ENCODE measurements at regions not wholly inside any gene's neighbourhood (a gene's known extent, or its start where the extent isn't known, plus 50 kb on each side); places are given as distances from the start of the nearest gene placed in this dataset.

DNA sequence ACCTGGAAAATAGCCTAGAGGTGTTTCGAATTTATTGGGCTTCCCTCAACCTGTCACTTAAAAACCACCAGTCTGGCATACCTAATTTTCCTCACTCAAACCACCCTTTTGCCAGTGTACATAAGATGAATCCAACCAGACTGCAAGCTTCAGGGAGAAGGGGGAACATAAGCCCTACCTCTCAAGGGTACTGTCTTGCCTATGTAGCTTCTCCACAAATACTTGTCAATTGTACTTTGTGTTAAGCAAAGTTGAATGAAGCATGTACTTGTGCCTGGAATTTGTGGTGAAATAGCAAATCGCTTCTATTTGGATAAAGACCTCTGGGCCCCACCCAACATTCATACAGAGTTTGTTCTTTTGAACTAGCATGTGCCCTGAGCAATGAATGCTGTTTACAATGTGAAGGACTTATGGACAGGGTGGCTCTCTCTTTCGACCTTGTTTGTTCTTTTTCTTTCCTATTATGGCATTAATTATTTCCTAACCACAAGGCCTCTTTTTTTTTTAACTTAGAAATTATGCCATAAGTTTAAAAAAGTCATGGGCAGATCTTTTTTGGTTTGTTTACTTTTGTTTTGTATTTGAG, 580.2 kb downstream of the EBF1 start:
- no peaks in the 10 kb centered on the region for H3K9me3 ChIP-seq (ENCODE audit: control insufficient read depth, low read length)
- H3K36me3 ChIP-seq (ENCODE audit: control insufficient read depth, insufficient read depth, low read length) = no peaks in the 10 kb centered on the region
- TF ChIP-seq, protein P1, sequence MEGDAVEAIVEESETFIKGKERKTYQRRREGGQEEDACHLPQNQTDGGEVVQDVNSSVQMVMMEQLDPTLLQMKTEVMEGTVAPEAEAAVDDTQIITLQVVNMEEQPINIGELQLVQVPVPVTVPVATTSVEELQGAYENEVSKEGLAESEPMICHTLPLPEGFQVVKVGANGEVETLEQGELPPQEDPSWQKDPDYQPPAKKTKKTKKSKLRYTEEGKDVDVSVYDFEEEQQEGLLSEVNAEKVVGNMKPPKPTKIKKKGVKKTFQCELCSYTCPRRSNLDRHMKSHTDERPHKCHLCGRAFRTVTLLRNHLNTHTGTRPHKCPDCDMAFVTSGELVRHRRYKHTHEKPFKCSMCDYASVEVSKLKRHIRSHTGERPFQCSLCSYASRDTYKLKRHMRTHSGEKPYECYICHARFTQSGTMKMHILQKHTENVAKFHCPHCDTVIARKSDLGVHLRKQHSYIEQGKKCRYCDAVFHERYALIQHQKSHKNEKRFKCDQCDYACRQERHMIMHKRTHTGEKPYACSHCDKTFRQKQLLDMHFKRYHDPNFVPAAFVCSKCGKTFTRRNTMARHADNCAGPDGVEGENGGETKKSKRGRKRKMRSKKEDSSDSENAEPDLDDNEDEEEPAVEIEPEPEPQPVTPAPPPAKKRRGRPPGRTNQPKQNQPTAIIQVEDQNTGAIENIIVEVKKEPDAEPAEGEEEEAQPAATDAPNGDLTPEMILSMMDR (conservative IDR thresholded peaks at IDR 0.05) = no peak
- H3K9ac ChIP-seq (ENCODE audit: extremely low read depth, low read length, poor library complexity, severe bottlenecking) = no peak overlapping the region
- 82% methylated on average over 3 of the region's 3 CpGs; no CpG with 5 or more reads in 1 of the 2 experiments for WGBS, 2 experiments (ENCODE audit: insufficient coverage in 1 of 2, insufficient read length in 1 of 2)
- no peaks in the 10 kb centered on the region for H3K9me3 Mint-ChIP-seq
- no peak overlapping the region for H3K4me3 ChIP-seq (ENCODE audit: low read length)
- H3K27ac Mint-ChIP-seq = no peak overlapping the region
- DNase-seq = no peak
- H3K4me1 ChIP-seq (ENCODE audit: control insufficient read depth, insufficient read depth, low read length) = peaks cover 8% of the 10 kb centered on the region
- no peaks in the 10 kb centered on the region for H3K27me3 Mint-ChIP-seq (ENCODE audit: insufficient read depth)
- no peak overlapping the region for H3K27ac ChIP-seq (ENCODE audit: low read depth, low read length)
- peaks cover 11% of the 10 kb centered on the region for H3K4me1 Mint-ChIP-seq
- H3K4me3 Mint-ChIP-seq = no peak overlapping the region
- no peaks in the 10 kb centered on the region for H3K36me3 Mint-ChIP-seq (ENCODE audit: low read depth)
- no peaks in the 10 kb centered on the region for H3K27me3 ChIP-seq (ENCODE audit: control insufficient read depth, insufficient read depth, low read length, poor library complexity, severe bottlenecking)

GRCh38 chr5:158516521-158516920, 583.2 kb downstream of the EBF1 start:
- Mint-ChIP-seq H3K27ac (no peak overlapping the region), H3K27me3 (ENCODE audit: insufficient read depth) (no peaks in the 10 kb centered on the region), H3K9me3 (no peaks in the 10 kb centered on the region), H3K36me3 (ENCODE audit: low read depth) (no peaks in the 10 kb centered on the region), H3K4me1 (peaks cover 11% of the 10 kb centered on the region), H3K4me3 (no peak overlapping the region)
- H3K4me3 ChIP-seq (ENCODE audit: low read length) = no peak overlapping the region
- 95% methylated on average over 2 of the region's 2 CpGs; no CpG with 5 or more reads in 1 of the 2 experiments for WGBS, 2 experiments (ENCODE audit: insufficient coverage in 1 of 2, insufficient read length in 1 of 2)
- H3K4me1 ChIP-seq (ENCODE audit: control insufficient read depth, insufficient read depth, low read length) = peaks cover 8% of the 10 kb centered on the region
- no peak for DNase-seq
- TF ChIP-seq, protein P1 (conservative IDR thresholded peaks at IDR 0.05) = no peak
- H3K9me3 ChIP-seq (ENCODE audit: control insufficient read depth, low read length) = no peaks in the 10 kb centered on the region
- no peaks in the 10 kb centered on the region for H3K36me3 ChIP-seq (ENCODE audit: control insufficient read depth, insufficient read depth, low read length)
- H3K27me3 ChIP-seq (ENCODE audit: control insufficient read depth, insufficient read depth, low read length, poor library complexity, severe bottlenecking) = no peaks in the 10 kb centered on the region
- H3K9ac ChIP-seq (ENCODE audit: extremely low read depth, low read length, poor library complexity, severe bottlenecking) = no peak overlapping the region
- no peak overlapping the region for H3K27ac ChIP-seq (ENCODE audit: low read depth, low read length)

- Histone ChIP-seq H3K4me3 (ENCODE audit: low read length) (no peak overlapping the region), H3K9me3 (ENCODE audit: control insufficient read depth, low read length) (no peaks in the 10 kb centered on the region), H3K4me1 (ENCODE audit: control insufficient read depth, insufficient read depth, low read length) (peaks cover 8% of the 10 kb centered on the region), H3K27ac (ENCODE audit: low read depth, low read length) (no peak overlapping the region), H3K9ac (ENCODE audit: extremely low read depth, low read length, poor library complexity, severe bottlenecking) (no peak overlapping the region), H3K27me3 (ENCODE audit: control insufficient read depth, insufficient read depth, low read length, poor library complexity, severe bottlenecking) (no peaks in the 10 kb centered on the region), H3K36me3 (ENCODE audit: control insufficient read depth, insufficient read depth, low read length) (no peaks in the 10 kb centered on the region)
- H3K4me3 Mint-ChIP-seq = no peak overlapping the region
- no peaks in the 10 kb centered on the region for H3K27me3 Mint-ChIP-seq (ENCODE audit: insufficient read depth)
- no peaks in the 10 kb centered on the region for H3K36me3 Mint-ChIP-seq (ENCODE audit: low read depth)
- TF ChIP-seq, protein P1 (conservative IDR thresholded peaks at IDR 0.05) = no peak
- no peaks in the 10 kb centered on the region for H3K9me3 Mint-ChIP-seq
- H3K27ac Mint-ChIP-seq = no peak overlapping the region
- no peak for DNase-seq
- peaks cover 11% of the 10 kb centered on the region for H3K4me1 Mint-ChIP-seq
- WGBS, 2 experiments (ENCODE audit: insufficient coverage in 1 of 2, insufficient read length in 1 of 2) = 90 to 100% methylated on average over 1 to 3 of the region's 3 CpGs
Measured at GRCh38 chr5:158514986-158515359, 584.7 kb downstream of the EBF1 start.

All from endodermal cell (in vitro differentiated cells).